H1 (cell line): ENCODE measurements at regions not wholly inside any gene's neighbourhood (a gene's known extent, or its start where the extent isn't known, plus 50 kb on each side); places are given as distances from the start of the nearest gene placed in this dataset.

ENCODE experiments used
- CTCF ChIA-PET: fragments of 300-600 bp; sonication (Branson Sonifier 250); formaldehyde crosslinking; loops from one replicate; lab custom pipeline; 2021; ENCODE audit not compliant: partially characterized antibody; lab: Charles Lee
- POLR2A ChIA-PET: fragments of 300-600 bp; sonication (Branson Sonifier 250); formaldehyde crosslinking; loops from one replicate; lab custom pipeline; 2021; ENCODE audit warnings: inconsistent platforms; ENCODE audit not compliant: partially characterized antibody; lab: Charles Lee
- DNase-seq, 2 experiments: peaks; one replicate each; pipeline versions ENCODE4 v3.0.0 to v3.0.0-alpha.2; 2010 to 2022; ENCODE audit warnings: low spot score in 2 of 2, low read depth in 1 of 2, mixed read lengths in 1 of 2
- FAIRE-seq: peaks from 2 replicates; lab custom pipeline; 2011; peaks lifted over from hg19 to GRCh38; lab: Jason Lieb, UNC
- H2AFZ ChIP-seq: 2 replicates; pipeline ENCODE4 v1.8.1; 2012; ENCODE audit warnings: low read length, inconsistent platforms
- H2AK5ac ChIP-seq: 2 replicates; pipeline ENCODE4 v1.6.1; 2013; ENCODE audit warnings: low read depth, low read length
- H2BK120ac ChIP-seq: replicated peaks from 2 replicates; pipeline ENCODE3; 2013; ENCODE audit warnings: low read depth, low read length, inconsistent platforms
- H2BK12ac ChIP-seq: 2 replicates; pipeline ENCODE4 v1.6.1; 2013; ENCODE audit warnings: low read depth, low read length
- H2BK15ac ChIP-seq: 2 replicates; pipeline ENCODE4 v1.6.1; 2013; ENCODE audit warnings: low read length
- H2BK20ac ChIP-seq: 2 replicates; pipeline ENCODE4 v1.6.1; 2013; ENCODE audit warnings: low read length
- H2BK5ac ChIP-seq: 2 replicates; pipeline ENCODE4 v1.6.1; 2013; ENCODE audit warnings: low read depth, low read length
- H3K14ac ChIP-seq: 2 replicates; pipeline ENCODE4 v1.6.1; 2013; ENCODE audit warnings: inconsistent platforms; ENCODE audit not compliant: insufficient read length
- H3K18ac ChIP-seq: 2 replicates; pipeline ENCODE4 v1.6.1; 2013; ENCODE audit warnings: low read length; ENCODE audit errors: extremely low read depth
- H3K23ac ChIP-seq: 2 replicates; pipeline ENCODE4 v1.6.1; 2013; ENCODE audit warnings: inconsistent platforms; ENCODE audit not compliant: insufficient read length
- H3K23me2 ChIP-seq: 2 replicates; pipeline ENCODE4 v1.6.1; 2013; ENCODE audit warnings: low read depth, low read length
- H3K27ac ChIP-seq: 2 replicates; pipeline ENCODE4 v1.6.1; 2011; ENCODE audit warnings: low read depth, low read length, inconsistent platforms
- H3K27me3 ChIP-seq, 4 experiments: replicated peaks in 1 of 4; 1 replicate in 1 of 4; 2 replicates in 3 of 4; pipeline versions ENCODE4 v1.6.1 to v1.8.1; 2011 to 2013; ENCODE audit warnings: low read length in 3 of 4, mild to moderate bottlenecking in 3 of 4, inconsistent platforms in 2 of 4, mixed read lengths in 2 of 4, moderate library complexity in 1 of 4; ENCODE audit not compliant: control insufficient read depth in 3 of 4, insufficient read depth in 3 of 4; ENCODE audit errors: extremely low read depth in 1 of 4
- H3K36me3 ChIP-seq, 4 experiments: 2 replicates each; pipeline versions ENCODE4 v1.6.1 to v1.8.1; 2011 to 2013; ENCODE audit warnings: mild to moderate bottlenecking in 4 of 4, low read length in 3 of 4, moderate library complexity in 2 of 4, control low read depth in 1 of 4, inconsistent platforms in 1 of 4; ENCODE audit not compliant: insufficient read depth in 4 of 4, control insufficient read depth in 2 of 4
- H3K4ac ChIP-seq: replicated peaks from 2 replicates; pipeline ENCODE3; 2013; ENCODE audit warnings: low read length, low read depth, mixed read lengths, inconsistent platforms; ENCODE audit not compliant: insufficient read length
- H3K4me1 ChIP-seq, 4 experiments: replicated peaks in 1 of 4; 1 replicate in 1 of 4; 2 replicates in 3 of 4; pipeline versions ENCODE4 v1.6.1 to v1.8.1; 2011 to 2013; ENCODE audit warnings: low read length in 3 of 4, inconsistent platforms in 2 of 4, mixed read lengths in 1 of 4; ENCODE audit not compliant: insufficient read depth in 4 of 4, control insufficient read depth in 3 of 4
- H3K4me2 ChIP-seq, 2 experiments: 2 replicates each; pipeline versions ENCODE4 v1.6.1 to v1.8.1; 2011 to 2013; ENCODE audit warnings: low read depth in 2 of 2, low read length in 2 of 2, control low read depth in 1 of 2, inconsistent platforms in 1 of 2, mild to moderate bottlenecking in 1 of 2; ENCODE audit not compliant: insufficient read depth in 1 of 2
- H3K4me3 ChIP-seq, 4 experiments: fragments of 200-600, 300-600 bp in 1 of 4; sonication (generic), shearing (Covaris generic), sonication (Bioruptor Twin) in 1 of 4; 2 replicates each; pipeline versions ENCODE4 v1.5.1 to v1.8.1; 2011 to 2016; ENCODE audit warnings: low read length in 4 of 4, low read depth in 3 of 4, control low read depth in 2 of 4, inconsistent platforms in 2 of 4, mild to moderate bottlenecking in 2 of 4, mixed read lengths in 1 of 4, moderate library complexity in 1 of 4; ENCODE audit not compliant: insufficient read depth in 2 of 4; ENCODE audit errors: extremely low read depth in 1 of 4
- H3K56ac ChIP-seq: replicated peaks from 2 replicates; pipeline ENCODE3; 2013; ENCODE audit warnings: low read depth, mild to moderate bottlenecking, mixed read lengths, low read length, inconsistent platforms; ENCODE audit not compliant: insufficient read length
- H3K79me1 ChIP-seq: 2 replicates; pipeline ENCODE4 v1.6.1; 2013; ENCODE audit warnings: low read depth, low read length, control low read depth
- H3K79me2 ChIP-seq, 2 experiments: 2 replicates each; pipeline versions ENCODE4 v1.6.1 to v1.8.1; 2012 to 2013; ENCODE audit warnings: low read length in 2 of 2, mild to moderate bottlenecking in 2 of 2, inconsistent platforms in 1 of 2; ENCODE audit not compliant: insufficient read depth in 2 of 2, control insufficient read depth in 1 of 2
- H3K9ac ChIP-seq, 4 experiments: replicated peaks in 1 of 4; 1 replicate in 1 of 4; 2 replicates in 3 of 4; pipeline versions ENCODE4 v1.6.1 to v1.8.1; 2011 to 2013; ENCODE audit warnings: low read depth in 3 of 4, low read length in 3 of 4, control low read depth in 2 of 4, mild to moderate bottlenecking in 2 of 4, moderate library complexity in 2 of 4, inconsistent platforms in 1 of 4; ENCODE audit errors: extremely low read depth in 1 of 4
- H3K9me3 ChIP-seq, 2 experiments: 2 replicates each; pipeline versions ENCODE4 v1.6.1 to v1.8.1; 2012 to 2013; ENCODE audit warnings: mild to moderate bottlenecking in 2 of 2, moderate library complexity in 2 of 2, control low read depth in 1 of 2, inconsistent platforms in 1 of 2, low read depth in 1 of 2, low read length in 1 of 2, mixed read lengths in 1 of 2; ENCODE audit not compliant: insufficient read depth in 2 of 2
- H4K20me1 ChIP-seq, 2 experiments: replicated peaks in 1 of 2; 2 replicates each; pipeline versions ENCODE3 to v1.8.1; 2011 to 2013; ENCODE audit warnings: inconsistent platforms in 2 of 2, low read length in 2 of 2, mild to moderate bottlenecking in 1 of 2; ENCODE audit not compliant: insufficient read depth in 2 of 2, control insufficient read depth in 1 of 2
- H4K5ac ChIP-seq: 2 replicates; pipeline ENCODE4 v1.6.1; 2013; ENCODE audit warnings: low read length, low read depth, mixed read lengths, inconsistent platforms; ENCODE audit not compliant: insufficient read length
- H4K8ac ChIP-seq: 2 replicates; pipeline ENCODE4 v1.8.0; 2013; ENCODE audit warnings: mild to moderate bottlenecking, moderate library complexity, low read length, inconsistent platforms; ENCODE audit not compliant: insufficient read depth; ENCODE audit errors: extremely low read depth
- H4K91ac ChIP-seq: replicated peaks from 2 replicates; pipeline ENCODE3; 2013; ENCODE audit warnings: low read length, mixed read lengths, inconsistent platforms; ENCODE audit not compliant: insufficient read length
- ASH2L ChIP-seq: fragments of 200-600, 300-600 bp; sonication (generic); IDR thresholded peaks from one replicate; pipeline ENCODE4 v1.7.1; 2017; ENCODE audit warnings: low read length
- BACH1 ChIP-seq: IDR thresholded peaks from 2 replicates; pipeline ENCODE4 v1.6.1; 2012; ENCODE audit warnings: low read length, improper control_type of control experiment
- CEBPB ChIP-seq: IDR thresholded peaks from 2 replicates; pipeline ENCODE4 v1.6.1; 2012; ENCODE audit warnings: low read depth, low read length
- GABPA ChIP-seq: IDR thresholded peaks from 2 replicates; pipeline ENCODE4 v1.6.1; 2011; ENCODE audit warnings: mild to moderate bottlenecking, low read length, moderate library complexity, borderline replicate concordance; ENCODE audit not compliant: insufficient read depth
- KDM1A ChIP-seq: fragments of 200-600, 300-600 bp; sonication (generic); IDR thresholded peaks from 2 replicates; pipeline ENCODE4 v1.7.1; 2016; ENCODE audit warnings: mild to moderate bottlenecking, low read length, borderline replicate concordance
- KDM4A ChIP-seq: IDR thresholded peaks from one replicate; pipeline ENCODE4 v1.7.1; 2012; ENCODE audit warnings: low read depth, mild to moderate bottlenecking, moderate library complexity, low read length, inconsistent platforms; ENCODE audit not compliant: severe bottlenecking
- POLR2A ChIP-seq, 2 experiments: IDR thresholded peaks; 1 replicate in 1 of 2; 2 replicates in 1 of 2; pipeline ENCODE4 v1.6.1; 2011; ENCODE audit warnings: low read depth in 2 of 2, low read length in 2 of 2, mild to moderate bottlenecking in 2 of 2; ENCODE audit errors: control extremely low read depth in 1 of 2
- RBBP5 ChIP-seq: IDR thresholded peaks from 2 replicates; pipeline ENCODE4 v1.7.1; 2012; ENCODE audit warnings: low read depth, mild to moderate bottlenecking, inconsistent platforms, low read length, moderate library complexity, borderline replicate concordance
- SIRT6 ChIP-seq: IDR thresholded peaks from one replicate; pipeline ENCODE4 v1.7.1; 2012; ENCODE audit warnings: low read length, inconsistent platforms
- SIX5 ChIP-seq: IDR thresholded peaks from 2 replicates; pipeline ENCODE4 v1.6.1; 2011; ENCODE audit warnings: mild to moderate bottlenecking, low read depth, low read length
- SP2 ChIP-seq: IDR thresholded peaks from 2 replicates; pipeline ENCODE4 v1.6.1; 2012; ENCODE audit warnings: mild to moderate bottlenecking, low read length, inconsistent platforms
- TCF12 ChIP-seq: IDR thresholded peaks from 2 replicates; pipeline ENCODE4 v1.6.1; 2011; ENCODE audit warnings: low read depth, mild to moderate bottlenecking, low read length
- WGBS, 2 experiments: shearing (Covaris generic) in 1 of 2; methylation state at CpG; one replicate each; pipeline versions ENCODE4 v1.1.6 to v1.1.7; 2013 to 2015; ENCODE audit warnings: low lambda C conversion rate in 2 of 2, mixed read lengths in 2 of 2, inconsistent platforms in 1 of 2, low coverage in 1 of 2, missing lambda C conversion rate in 1 of 2; ENCODE audit not compliant: insufficient replicate concordance in 2 of 2, insufficient coverage in 1 of 2, insufficient read length in 1 of 2; ENCODE audit errors: extremely low coverage in 1 of 2, missing lambda C conversion rate in 1 of 2; 5-methylcytosine and 5-hydroxymethylcytosine counted together
- TF ChIP-seq, protein P1 (sequence below), 3 experiments: IDR thresholded peaks; 1 replicate in 2 of 3; 2 replicates in 1 of 3; pipeline versions ENCODE4 v1.5.1 to v1.6.1; 2011; ENCODE audit warnings: low read length in 3 of 3, mild to moderate bottlenecking in 3 of 3, inconsistent platforms in 2 of 3, low read depth in 1 of 3, moderate library complexity in 1 of 3; ENCODE audit not compliant: insufficient read depth in 1 of 3; ENCODE audit errors: control extremely low read depth in 1 of 3

GRCh38 chr2:43104106-43104505 is 122.3 kb downstream of the ZFP36L2 start:
- no peaks in the 10 kb centered on the region; the same call in 1 of the 2 replicates for H3K23me2 ChIP-seq
- no peaks in the 10 kb centered on the region for H4K20me1 ChIP-seq
- ChIA-PET POLR2A (interaction anchor here (1.6 kb wide), 1 partner anchor 36 kb away, joined by 3 read pairs; no protein-coding TSS in a partner anchor), CTCF (interaction anchor here (0.9 to 6.6 kb wide), 10 partner anchors 11 to 175 kb away, joined by 3 to 44 read pairs (median 5); no protein-coding TSS in a partner anchor)
- no peak overlapping the region for H3K56ac ChIP-seq
- no peak overlapping the region for H3K14ac ChIP-seq
- DNase-seq: no peak
- H4K5ac ChIP-seq: no peak overlapping the region
- no peaks in the 10 kb centered on the region for H3K79me2 ChIP-seq
- no peak overlapping the region for H3K4me3 ChIP-seq
- no peaks in the 10 kb centered on the region for H3K79me1 ChIP-seq
- H3K36me3 ChIP-seq: no peaks in the 10 kb centered on the region
- no peak overlapping the region for H3K9ac ChIP-seq
- WGBS, 2 experiments: 87 to 100% methylated on average over 1 to 6 of the region's 6 CpGs
- H2BK20ac ChIP-seq: 0 out of 2 replicates have a peak overlapping the region, but pooled peaks have one; percentile 26
- no peak overlapping the region for H3K23ac ChIP-seq
- no peak overlapping the region for H2BK120ac ChIP-seq
- no peak overlapping the region for H3K4me2 ChIP-seq
- no peak overlapping the region for H3K4ac ChIP-seq
- H2BK15ac ChIP-seq: 0 out of 2 replicates have a peak overlapping the region, but pooled peaks have one; percentile 47
- no peak overlapping the region for H2AK5ac ChIP-seq
- H3K27me3 ChIP-seq: peaks cover 0 to 16% (median 5%) of the 10 kb centered on the region in 4 experiments; a peak in 4 of 7 replicates
- no peak overlapping the region for H2AFZ ChIP-seq
- H2BK12ac ChIP-seq: no peak overlapping the region
- no peak for FAIRE-seq
- no peak overlapping the region for H3K18ac ChIP-seq
- no peak overlapping the region for H2BK5ac ChIP-seq
- H3K9me3 ChIP-seq: no peaks in the 10 kb centered on the region
- no peak overlapping the region for H3K27ac ChIP-seq
- H4K91ac ChIP-seq: no peak overlapping the region
- H3K4me1 ChIP-seq: peaks cover 0 to 23% (median 14%) of the 10 kb centered on the region in 4 experiments; a peak in 5 of 7 replicates
- H4K8ac ChIP-seq: no peak overlapping the region
- TF ChIP-seq KDM1A (no peak), SIRT6 (no peak), TCF12 (no peak), SIX5 (no peak), ASH2L (no peak), POLR2A (IDR thresholded peaks at IDR 0.05; ENCODE audit: control extremely low read depth in 1 of 2, low read depth in 2 of 2, low read length in 2 of 2) (no peak), RBBP5 (no peak), BACH1 (no peak), GABPA (no peak), CEBPB (no peak), SP2 (no peak), KDM4A (no peak)
- TF ChIP-seq, protein P1, sequence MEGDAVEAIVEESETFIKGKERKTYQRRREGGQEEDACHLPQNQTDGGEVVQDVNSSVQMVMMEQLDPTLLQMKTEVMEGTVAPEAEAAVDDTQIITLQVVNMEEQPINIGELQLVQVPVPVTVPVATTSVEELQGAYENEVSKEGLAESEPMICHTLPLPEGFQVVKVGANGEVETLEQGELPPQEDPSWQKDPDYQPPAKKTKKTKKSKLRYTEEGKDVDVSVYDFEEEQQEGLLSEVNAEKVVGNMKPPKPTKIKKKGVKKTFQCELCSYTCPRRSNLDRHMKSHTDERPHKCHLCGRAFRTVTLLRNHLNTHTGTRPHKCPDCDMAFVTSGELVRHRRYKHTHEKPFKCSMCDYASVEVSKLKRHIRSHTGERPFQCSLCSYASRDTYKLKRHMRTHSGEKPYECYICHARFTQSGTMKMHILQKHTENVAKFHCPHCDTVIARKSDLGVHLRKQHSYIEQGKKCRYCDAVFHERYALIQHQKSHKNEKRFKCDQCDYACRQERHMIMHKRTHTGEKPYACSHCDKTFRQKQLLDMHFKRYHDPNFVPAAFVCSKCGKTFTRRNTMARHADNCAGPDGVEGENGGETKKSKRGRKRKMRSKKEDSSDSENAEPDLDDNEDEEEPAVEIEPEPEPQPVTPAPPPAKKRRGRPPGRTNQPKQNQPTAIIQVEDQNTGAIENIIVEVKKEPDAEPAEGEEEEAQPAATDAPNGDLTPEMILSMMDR (IDR thresholded peaks at IDR 0.05; ENCODE audit: control extremely low read depth in 1 of 3, insufficient read depth in 1 of 3, low read depth in 1 of 3, low read length in 3 of 3): no peak
